ENCODE measurements at regions not wholly inside any gene's neighbourhood (a gene's known extent, or its start where the extent isn't known, plus 50 kb on each side); places are given as distances from the start of the nearest gene placed in this dataset.

GRCh38 chr3:118761291-118761606 lies 273.4 kb downstream of the IGSF11 start:
- no peak overlapping the region for H3K4me3 ChIP-seq (ENCODE audit: low read depth, low read length)
- TF ChIP-seq, protein P1, sequence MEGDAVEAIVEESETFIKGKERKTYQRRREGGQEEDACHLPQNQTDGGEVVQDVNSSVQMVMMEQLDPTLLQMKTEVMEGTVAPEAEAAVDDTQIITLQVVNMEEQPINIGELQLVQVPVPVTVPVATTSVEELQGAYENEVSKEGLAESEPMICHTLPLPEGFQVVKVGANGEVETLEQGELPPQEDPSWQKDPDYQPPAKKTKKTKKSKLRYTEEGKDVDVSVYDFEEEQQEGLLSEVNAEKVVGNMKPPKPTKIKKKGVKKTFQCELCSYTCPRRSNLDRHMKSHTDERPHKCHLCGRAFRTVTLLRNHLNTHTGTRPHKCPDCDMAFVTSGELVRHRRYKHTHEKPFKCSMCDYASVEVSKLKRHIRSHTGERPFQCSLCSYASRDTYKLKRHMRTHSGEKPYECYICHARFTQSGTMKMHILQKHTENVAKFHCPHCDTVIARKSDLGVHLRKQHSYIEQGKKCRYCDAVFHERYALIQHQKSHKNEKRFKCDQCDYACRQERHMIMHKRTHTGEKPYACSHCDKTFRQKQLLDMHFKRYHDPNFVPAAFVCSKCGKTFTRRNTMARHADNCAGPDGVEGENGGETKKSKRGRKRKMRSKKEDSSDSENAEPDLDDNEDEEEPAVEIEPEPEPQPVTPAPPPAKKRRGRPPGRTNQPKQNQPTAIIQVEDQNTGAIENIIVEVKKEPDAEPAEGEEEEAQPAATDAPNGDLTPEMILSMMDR (IDR thresholded peaks at IDR 0.05; ENCODE audit: low read depth, low read length): no peak

- H3K4me3 ChIP-seq (ENCODE audit: low read depth, low read length): no peak overlapping the region
- TF ChIP-seq, protein P1 (IDR thresholded peaks at IDR 0.05; ENCODE audit: low read depth, low read length): no peak
These were observed 268.9 kb downstream of the IGSF11 start for GRCh38 chr3:118765636-118766305.

DNA sequence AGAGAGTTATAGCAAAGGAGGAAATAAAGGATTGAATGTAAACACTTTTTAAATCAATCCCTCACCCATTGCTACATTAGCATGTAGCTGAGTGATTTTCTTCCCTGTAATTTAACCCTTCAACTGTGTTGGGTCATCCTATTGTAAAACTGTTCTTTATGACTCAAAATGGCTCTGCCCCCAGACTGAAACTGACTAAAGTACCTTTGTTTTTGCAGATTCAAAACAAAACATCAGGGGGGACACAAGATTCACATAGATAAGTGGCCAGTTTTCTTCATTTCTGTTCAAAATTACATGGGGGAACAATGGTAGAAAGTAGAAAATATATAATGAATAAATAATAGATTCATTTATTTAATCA lies 268.4 kb downstream of the IGSF11 start:
- TF ChIP-seq, protein P1 (IDR thresholded peaks at IDR 0.05; ENCODE audit: low read depth, low read length): no peak
- H3K4me3 ChIP-seq (ENCODE audit: low read depth, low read length): no peak overlapping the region

- H3K4me3 ChIP-seq (ENCODE audit: low read depth, low read length): no peak overlapping the region
- TF ChIP-seq, protein P1 (IDR thresholded peaks at IDR 0.05; ENCODE audit: low read depth, low read length): no peak
These were observed 262.6 kb downstream of the IGSF11 start for GRCh38 chr3:118772036-118772435.

DNA sequence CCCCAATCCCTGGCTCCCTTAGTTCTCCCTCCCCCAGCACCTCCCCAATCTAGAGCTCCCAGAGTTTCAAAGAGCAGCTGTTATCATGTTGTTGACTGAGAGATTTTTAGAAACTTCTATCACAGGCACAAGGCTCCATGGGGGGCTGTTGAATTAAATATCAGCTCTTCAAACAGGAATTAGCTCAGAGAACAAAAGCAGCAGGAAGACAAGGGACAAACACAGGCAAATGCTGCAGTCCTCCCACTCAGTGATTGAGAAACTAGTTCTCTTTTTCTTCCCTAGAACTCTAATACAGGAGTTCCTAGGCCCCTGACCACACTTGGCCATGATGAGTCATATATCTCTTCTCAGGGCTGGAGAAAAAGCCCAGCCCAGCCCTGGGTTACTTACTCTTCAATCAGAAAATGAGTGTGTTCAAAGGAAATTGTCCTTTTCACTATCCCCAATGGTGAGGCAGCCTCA lies 262.1 kb downstream of the IGSF11 start:
- no peak overlapping the region for H3K4me3 ChIP-seq (ENCODE audit: low read depth, low read length)
- TF ChIP-seq, protein P1 (IDR thresholded peaks at IDR 0.05; ENCODE audit: low read depth, low read length): no peak

- TF ChIP-seq, protein P1 (IDR thresholded peaks at IDR 0.05; ENCODE audit: low read depth, low read length): no peak
- no peak overlapping the region for H3K4me3 ChIP-seq (ENCODE audit: low read depth, low read length)
These were observed 259.6 kb downstream of the IGSF11 start for GRCh38 chr3:118775021-118775420.

DNA sequence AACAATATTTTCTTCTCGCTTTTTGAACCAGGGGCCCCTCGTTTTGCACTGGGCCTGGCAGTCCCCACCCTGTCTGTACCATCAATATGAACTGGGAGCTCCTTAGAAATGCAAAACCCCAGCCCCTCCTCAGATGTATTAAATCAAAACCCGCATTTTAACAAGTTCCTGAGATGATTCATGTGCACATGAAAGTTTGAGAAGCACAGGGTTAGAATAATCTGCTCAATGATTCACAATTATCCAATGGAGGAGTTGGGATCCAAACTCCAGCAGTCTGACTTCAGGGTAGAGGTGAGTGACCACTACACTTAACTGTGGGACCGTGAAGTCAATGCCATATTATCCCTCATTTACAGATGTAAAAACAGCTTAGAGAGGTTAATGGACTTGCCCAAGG lies 256.4 kb downstream of the IGSF11 start:
- TF ChIP-seq, protein P1 (IDR thresholded peaks at IDR 0.05; ENCODE audit: low read depth, low read length): no peak

More for the DNA sequence above, 256.4 kb downstream of the IGSF11 start:
- H3K4me3 ChIP-seq (ENCODE audit: low read depth, low read length): no peak overlapping the region

All from WI38 (cell line).